SK-N-SH (cell line): ENCODE measurements at regions not wholly inside any gene's neighbourhood (a gene's known extent, or its start where the extent isn't known, plus 50 kb on each side); places are given as distances from the start of the nearest gene placed in this dataset.

Source experiments
- CTCF ChIA-PET: fragments of 300-600, 350-600 bp; formaldehyde crosslinking; extraction: SDS; loops from one replicate; lab custom pipeline; 2021; lab: Yijun Ruan, JAX
- POLR2A ChIA-PET: fragments of 350-600 bp; sonication (Branson Sonifier 250); formaldehyde crosslinking; extraction: SDS; loops from one replicate; lab custom pipeline; 2020; ENCODE audit warnings: antibody characterized with exemption, inconsistent platforms; lab: Yijun Ruan, JAX
- DNase-seq: peaks from one replicate; pipeline ENCODE4 v3.0.0; 2012
- H2AFZ ChIP-seq: fragments of 200-600 bp; sonication (generic); 2 replicates; pipeline ENCODE4 v1.8.1; 2016; ENCODE audit warnings: antibody characterized with exemption, mild to moderate bottlenecking, low read depth
- H3F3A ChIP-seq: fragments of 200-600 bp; sonication (generic); replicated peaks from 2 replicates; pipeline ENCODE3; 2016; ENCODE audit warnings: antibody characterized with exemption, mild to moderate bottlenecking; ENCODE audit not compliant: insufficient read depth
- H3K27ac ChIP-seq, 2 experiments: fragments of 200-500 bp in 1 of 2; fragments of 200-600 bp in 1 of 2; sonication (Bioruptor generic) in 1 of 2; sonication (generic), shearing (Covaris generic) in 1 of 2; 2 replicates each; pipeline versions ENCODE4 v1.5.1 to v1.6.1; 2014 to 2016; ENCODE audit warnings: low read depth in 2 of 2, inconsistent platforms in 1 of 2, low read length in 1 of 2, mild to moderate bottlenecking in 1 of 2, mixed read lengths in 1 of 2
- H3K27me3 ChIP-seq: fragments of 200-600 bp; sonication (generic), shearing (Covaris generic); 2 replicates; pipeline ENCODE4 v1.6.1; 2016; ENCODE audit warnings: mixed run types; ENCODE audit not compliant: insufficient read depth
- H3K36me3 ChIP-seq, 2 experiments: fragments of 200-500 bp in 1 of 2; fragments of 200-600 bp in 1 of 2; sonication (Bioruptor generic) in 1 of 2; sonication (generic) in 1 of 2; replicated peaks in 1 of 2; 2 replicates each; pipeline versions ENCODE3 to v1.5.1; 2014 to 2016; ENCODE audit warnings: low read length in 1 of 2, mild to moderate bottlenecking in 1 of 2; ENCODE audit not compliant: insufficient read depth in 2 of 2, control insufficient read depth in 1 of 2
- H3K4me1 ChIP-seq, 2 experiments: fragments of 200-500 bp in 1 of 2; fragments of 200-600 bp in 1 of 2; sonication (Bioruptor generic) in 1 of 2; sonication (generic), shearing (Covaris generic) in 1 of 2; 2 replicates each; pipeline versions ENCODE4 v1.5.1 to v1.6.1; 2014 to 2016; ENCODE audit warnings: low read depth in 1 of 2, low read length in 1 of 2, mixed run types in 1 of 2; ENCODE audit not compliant: insufficient read depth in 2 of 2, control insufficient read depth in 1 of 2
- H3K4me2 ChIP-seq: fragments of 200-600 bp; sonication (generic), shearing (Covaris generic); 2 replicates; pipeline ENCODE4 v1.6.1; 2017; ENCODE audit warnings: mixed run types
- H3K4me3 ChIP-seq, 2 experiments: fragments of 200-500 bp in 1 of 2; fragments of 200-600 bp in 1 of 2; sonication (Bioruptor generic) in 1 of 2; sonication (generic), shearing (Covaris generic) in 1 of 2; 2 replicates each; pipeline versions ENCODE4 v1.5.1 to v1.8.1; 2014 to 2016; ENCODE audit warnings: low read depth in 2 of 2, inconsistent platforms in 1 of 2, low read length in 1 of 2, mild to moderate bottlenecking in 1 of 2, mixed read lengths in 1 of 2, moderate library complexity in 1 of 2
- H3K79me2 ChIP-seq: fragments of 200-600 bp; sonication (generic); 2 replicates; pipeline ENCODE4 v1.8.1; 2017; ENCODE audit warnings: mild to moderate bottlenecking; ENCODE audit not compliant: insufficient read depth
- H3K9ac ChIP-seq: fragments of 200-600 bp; sonication (generic); 2 replicates; pipeline ENCODE4 v1.6.1; 2017; ENCODE audit warnings: mixed run types
- H3K9me2 ChIP-seq: fragments of 200-600 bp; sonication (generic); 2 replicates; pipeline ENCODE4 v1.6.1; 2017; ENCODE audit warnings: mixed run types
- H3K9me3 ChIP-seq: fragments of 200-600 bp; sonication (generic); 2 replicates; pipeline ENCODE4 v1.6.1; 2017; ENCODE audit warnings: mixed run types, mild to moderate bottlenecking, moderate library complexity
- H4K20me1 ChIP-seq: fragments of 200-600 bp; sonication (generic); 2 replicates; pipeline ENCODE4 v1.6.1; 2017; ENCODE audit warnings: mild to moderate bottlenecking, mixed run types; ENCODE audit not compliant: insufficient read depth
- CHD2 ChIP-seq: fragments of 150-350 bp; IDR thresholded peaks from 2 replicates; pipeline ENCODE4 v1.6.1; 2018; ENCODE audit warnings: low read length; ENCODE audit not compliant: partially characterized antibody
- ELF1 ChIP-seq: IDR thresholded peaks from 2 replicates; pipeline ENCODE4 v1.4.0; 2012
- EZH2phosphoT487 ChIP-seq: fragments of 200-600 bp; sonication (generic); IDR thresholded peaks from 2 replicates; pipeline ENCODE4 v1.6.1; 2017; ENCODE audit warnings: low read depth, mixed run types, mild to moderate bottlenecking, antibody characterized with exemption, moderate library complexity, borderline replicate concordance
- NFIC ChIP-seq: IDR thresholded peaks from 2 replicates; pipeline ENCODE4 v1.4.0; 2012; ENCODE audit warnings: borderline replicate concordance
- NRF1 ChIP-seq: IDR thresholded peaks from 2 replicates; pipeline ENCODE4 v1.6.1; 2012; ENCODE audit warnings: low read depth, mild to moderate bottlenecking, low read length
- POLR2AphosphoS5 ChIP-seq: IDR thresholded peaks from 2 replicates; pipeline ENCODE4 v1.6.1; 2012; ENCODE audit warnings: low read depth, low read length
- RCOR1 ChIP-seq: fragments of 150-350 bp; IDR thresholded peaks from 2 replicates; pipeline ENCODE4 v1.6.1; 2017; ENCODE audit warnings: antibody characterized with exemption, low read length
- RFX5 ChIP-seq: IDR thresholded peaks from 2 replicates; pipeline ENCODE4 v1.6.1; 2012; ENCODE audit warnings: mild to moderate bottlenecking, improper control_type of control experiment, low read length
- RXRA ChIP-seq: IDR thresholded peaks from 2 replicates; pipeline ENCODE4 v1.4.0; 2012; ENCODE audit warnings: low read depth, mild to moderate bottlenecking, borderline replicate concordance
- TAF1 ChIP-seq: IDR thresholded peaks from 2 replicates; pipeline ENCODE4 v1.6.1; 2012; ENCODE audit warnings: low read depth, mild to moderate bottlenecking, low read length, moderate library complexity, borderline replicate concordance
- WGBS: methylation state at CpG from one replicate; pipeline ENCODE4 v1.1.6; 2017; ENCODE audit warnings: low lambda C conversion rate; 5-methylcytosine and 5-hydroxymethylcytosine counted together
- TF ChIP-seq, protein P1 (sequence below): fragments of 150-350 bp; IDR thresholded peaks from 2 replicates; pipeline ENCODE4 v1.6.1; 2017; ENCODE audit warnings: antibody characterized with exemption, low read length, low read depth, borderline replicate concordance
- TF ChIP-seq, protein P2 (sequence below): fragments of 150-350 bp; IDR thresholded peaks from 2 replicates; pipeline ENCODE4 v1.6.1; 2016; ENCODE audit warnings: mild to moderate bottlenecking, low read depth, low read length
- TF ChIP-seq, protein P3 (sequence below): IDR thresholded peaks from 2 replicates; pipeline ENCODE4 v1.4.0; 2012; ENCODE audit warnings: low read depth, borderline replicate concordance
- TF ChIP-seq, protein P4 (sequence below): IDR thresholded peaks from 2 replicates; pipeline ENCODE4; 2012

DNA sequence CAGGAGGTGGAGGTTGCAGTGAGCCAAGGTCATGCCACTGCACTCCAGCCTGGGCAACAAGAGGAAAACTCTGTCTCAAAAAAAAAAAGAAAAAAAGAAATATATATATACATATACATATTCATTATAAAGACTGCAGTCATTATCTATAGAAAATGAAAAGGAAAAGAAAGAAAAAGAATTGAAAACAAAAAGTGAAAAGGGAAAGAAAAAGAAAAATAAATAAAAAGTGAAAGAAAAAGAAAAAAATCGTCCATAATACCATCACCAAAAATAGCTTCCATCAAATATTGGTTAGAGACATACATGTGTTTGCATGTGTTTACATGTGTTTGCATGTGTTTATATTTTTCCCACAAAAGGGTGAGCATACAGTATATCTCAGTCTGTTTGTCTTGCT, 105.5 kb upstream of the PARD3 start:
- Histone ChIP-seq H3K9ac (no peak overlapping the region), H3K4me1 (no peaks in the 10 kb centered on the region), H4K20me1 (no peaks in the 10 kb centered on the region), H2AFZ (no peak overlapping the region), H3K9me3 (peaks cover 5% of the 10 kb centered on the region), H3K36me3 (no peaks in the 10 kb centered on the region), H3K9me2 (no peaks in the 10 kb centered on the region), H3K27ac (no peak overlapping the region), H3K27me3 (no peaks in the 10 kb centered on the region), H3K4me2 (no peak overlapping the region), H3K79me2 (no peaks in the 10 kb centered on the region), H3F3A (no peaks in the 10 kb centered on the region), H3K4me3 (no peak overlapping the region)
- TF ChIP-seq, protein P1, sequence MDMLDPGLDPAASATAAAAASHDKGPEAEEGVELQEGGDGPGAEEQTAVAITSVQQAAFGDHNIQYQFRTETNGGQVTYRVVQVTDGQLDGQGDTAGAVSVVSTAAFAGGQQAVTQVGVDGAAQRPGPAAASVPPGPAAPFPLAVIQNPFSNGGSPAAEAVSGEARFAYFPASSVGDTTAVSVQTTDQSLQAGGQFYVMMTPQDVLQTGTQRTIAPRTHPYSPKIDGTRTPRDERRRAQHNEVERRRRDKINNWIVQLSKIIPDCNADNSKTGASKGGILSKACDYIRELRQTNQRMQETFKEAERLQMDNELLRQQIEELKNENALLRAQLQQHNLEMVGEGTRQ, result no peak
- no peak for TF ChIP-seq NRF1
- no peak for DNase-seq
- 52% methylated on average over 1 of the region's 1 CpG for WGBS
- ChIA-PET POLR2A (no interaction called here), CTCF (no interaction called here)

DNA sequence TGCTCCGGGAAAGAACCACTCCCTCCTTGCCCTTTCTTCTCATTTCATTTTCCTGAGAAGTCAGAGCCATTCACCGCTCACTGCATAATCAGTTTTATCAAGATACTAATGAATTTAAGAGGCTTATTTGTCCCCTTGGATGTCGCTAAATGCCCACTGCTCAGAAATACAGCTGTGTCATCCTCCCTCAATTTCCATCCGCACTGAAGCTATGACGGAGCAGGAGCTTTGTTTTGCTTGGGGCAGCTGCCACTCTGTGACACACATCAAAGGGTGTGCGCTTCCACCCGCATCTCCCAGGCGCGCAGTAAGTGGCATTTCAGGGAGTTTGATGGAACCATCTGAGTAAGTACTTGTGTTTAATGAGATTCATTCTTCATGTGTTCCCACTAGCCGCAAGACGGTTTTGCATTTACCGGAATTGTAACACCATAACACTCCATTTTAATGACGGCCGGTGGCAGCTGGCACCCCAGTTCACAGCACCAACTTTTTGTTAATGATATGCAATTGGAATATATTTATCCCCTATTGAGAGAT, 103.8 kb upstream of the PARD3 start:
- H3K9ac ChIP-seq, result no peak overlapping the region
- CTCF ChIA-PET, result interaction anchor here (0.6 kb wide), 1 partner anchor 729 kb away, joined by 3 read pairs; no protein-coding TSS in a partner anchor
- no peak overlapping the region for H3K4me3 ChIP-seq
- no peak overlapping the region for H3K27ac ChIP-seq
- no peak for DNase-seq
- WGBS, result 86% methylated on average over 14 of the region's 14 CpGs
- H3K27me3 ChIP-seq, result no peaks in the 10 kb centered on the region
- no peaks in the 10 kb centered on the region for H4K20me1 ChIP-seq
- no peaks in the 10 kb centered on the region for H3F3A ChIP-seq
- no peak overlapping the region for H3K4me2 ChIP-seq
- no peaks in the 10 kb centered on the region for H3K36me3 ChIP-seq
- TF ChIP-seq, protein P2, sequence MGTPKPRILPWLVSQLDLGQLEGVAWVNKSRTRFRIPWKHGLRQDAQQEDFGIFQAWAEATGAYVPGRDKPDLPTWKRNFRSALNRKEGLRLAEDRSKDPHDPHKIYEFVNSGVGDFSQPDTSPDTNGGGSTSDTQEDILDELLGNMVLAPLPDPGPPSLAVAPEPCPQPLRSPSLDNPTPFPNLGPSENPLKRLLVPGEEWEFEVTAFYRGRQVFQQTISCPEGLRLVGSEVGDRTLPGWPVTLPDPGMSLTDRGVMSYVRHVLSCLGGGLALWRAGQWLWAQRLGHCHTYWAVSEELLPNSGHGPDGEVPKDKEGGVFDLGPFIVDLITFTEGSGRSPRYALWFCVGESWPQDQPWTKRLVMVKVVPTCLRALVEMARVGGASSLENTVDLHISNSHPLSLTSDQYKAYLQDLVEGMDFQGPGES, result no peak
- TF ChIP-seq RCOR1 (no peak), TAF1 (no peak), ELF1 (no peak), CHD2 (no peak), EZH2phosphoT487 (no peak), RFX5 (no peak), RXRA (no peak), NFIC (no peak), POLR2AphosphoS5 (no peak)
- TF ChIP-seq, protein P3, sequence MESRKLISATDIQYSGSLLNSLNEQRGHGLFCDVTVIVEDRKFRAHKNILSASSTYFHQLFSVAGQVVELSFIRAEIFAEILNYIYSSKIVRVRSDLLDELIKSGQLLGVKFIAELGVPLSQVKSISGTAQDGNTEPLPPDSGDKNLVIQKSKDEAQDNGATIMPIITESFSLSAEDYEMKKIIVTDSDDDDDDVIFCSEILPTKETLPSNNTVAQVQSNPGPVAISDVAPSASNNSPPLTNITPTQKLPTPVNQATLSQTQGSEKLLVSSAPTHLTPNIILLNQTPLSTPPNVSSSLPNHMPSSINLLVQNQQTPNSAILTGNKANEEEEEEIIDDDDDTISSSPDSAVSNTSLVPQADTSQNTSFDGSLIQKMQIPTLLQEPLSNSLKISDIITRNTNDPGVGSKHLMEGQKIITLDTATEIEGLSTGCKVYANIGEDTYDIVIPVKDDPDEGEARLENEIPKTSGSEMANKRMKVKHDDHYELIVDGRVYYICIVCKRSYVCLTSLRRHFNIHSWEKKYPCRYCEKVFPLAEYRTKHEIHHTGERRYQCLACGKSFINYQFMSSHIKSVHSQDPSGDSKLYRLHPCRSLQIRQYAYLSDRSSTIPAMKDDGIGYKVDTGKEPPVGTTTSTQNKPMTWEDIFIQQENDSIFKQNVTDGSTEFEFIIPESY, result no peak
- TF ChIP-seq, protein P4, sequence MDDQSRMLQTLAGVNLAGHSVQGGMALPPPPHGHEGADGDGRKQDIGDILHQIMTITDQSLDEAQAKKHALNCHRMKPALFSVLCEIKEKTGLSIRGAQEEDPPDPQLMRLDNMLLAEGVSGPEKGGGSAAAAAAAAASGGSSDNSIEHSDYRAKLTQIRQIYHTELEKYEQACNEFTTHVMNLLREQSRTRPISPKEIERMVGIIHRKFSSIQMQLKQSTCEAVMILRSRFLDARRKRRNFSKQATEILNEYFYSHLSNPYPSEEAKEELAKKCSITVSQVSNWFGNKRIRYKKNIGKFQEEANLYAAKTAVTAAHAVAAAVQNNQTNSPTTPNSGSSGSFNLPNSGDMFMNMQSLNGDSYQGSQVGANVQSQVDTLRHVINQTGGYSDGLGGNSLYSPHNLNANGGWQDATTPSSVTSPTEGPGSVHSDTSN, result no peak
- no peaks in the 10 kb centered on the region for H3K9me2 ChIP-seq
- H3K9me3 ChIP-seq, result no peaks in the 10 kb centered on the region
- no peaks in the 10 kb centered on the region for H3K79me2 ChIP-seq
- no peaks in the 10 kb centered on the region for H3K4me1 ChIP-seq
- POLR2A ChIA-PET, result no interaction called here
- no peak overlapping the region for H2AFZ ChIP-seq
